CD4-positive, alpha-beta T cell (primary cell): ENCODE measurements at regions not wholly inside any gene's neighbourhood (a gene's known extent, or its start where the extent isn't known, plus 50 kb on each side); places are given as distances from the start of the nearest gene placed in this dataset.

Experiments used
- ATAC-seq: fragments of 200-7000 bp; cut with Tn5 transposase; one replicate; pipeline ENCODE4 v1.10.0; 2022; ENCODE audit warnings: mild to moderate bottlenecking; ENCODE audit not compliant: poor library complexity
- CTCF ChIA-PET: fragments of 350-600 bp; sonication (Branson Sonifier 250); formaldehyde crosslinking; loops from one replicate; lab custom pipeline; 2021; ENCODE audit warnings: antibody characterized with exemption, inconsistent platforms; lab: Charles Lee
- POLR2A ChIA-PET: fragments of 350-600 bp; sonication (Branson Sonifier 250); formaldehyde crosslinking; loops from one replicate; lab custom pipeline; 2021; ENCODE audit warnings: antibody characterized with exemption, inconsistent platforms; lab: Charles Lee
- DNase-seq, 14 experiments: peaks; one replicate each; pipeline ENCODE4 v3.0.0-alpha.2; 2013 to 2020; ENCODE audit warnings: mixed read lengths in 2 of 14
- H3K27ac ChIP-seq, 2 donors: one replicate each; pipeline versions ENCODE4 v1.5.1 to v1.7.0; 2013; ENCODE audit warnings: low read length in 2 of 2, low read depth in 1 of 2, mild to moderate bottlenecking in 1 of 2
- H3K27me3 ChIP-seq, 2 experiments: 1 replicate in 1 of 2; 2 replicates in 1 of 2; pipeline versions ENCODE4 v1.6.1 to v1.7.0; 2013; ENCODE audit warnings: low read length in 2 of 2, control low read depth in 1 of 2, mild to moderate bottlenecking in 1 of 2, moderate library complexity in 1 of 2; ENCODE audit not compliant: insufficient read depth in 2 of 2, control insufficient read depth in 1 of 2
- H3K36me3 ChIP-seq: one replicate; pipeline ENCODE4 v1.6.1; 2013; ENCODE audit warnings: low read length, control low read depth; ENCODE audit not compliant: insufficient read depth
- H3K4me1 ChIP-seq: one replicate; pipeline ENCODE4 v1.6.1; 2013; ENCODE audit warnings: low read length, control low read depth; ENCODE audit not compliant: insufficient read depth
- H3K4me3 ChIP-seq: one replicate; pipeline ENCODE4 v1.5.1; 2013; ENCODE audit warnings: mild to moderate bottlenecking, low read length, moderate library complexity
- H3K9me3 ChIP-seq, 2 experiments: 1 replicate in 1 of 2; 2 replicates in 1 of 2; pipeline versions ENCODE4 v1.6.1 to v1.7.0; 2013; ENCODE audit warnings: low read length in 2 of 2, mild to moderate bottlenecking in 2 of 2, control low read depth in 1 of 2, moderate library complexity in 1 of 2; ENCODE audit not compliant: control insufficient read depth in 1 of 2, insufficient read depth in 1 of 2
- H3K27ac Mint-ChIP-seq: one replicate; pipeline ENCODE4 v1.8.0; 2020; ENCODE audit warnings: mixed read lengths
- H3K27me3 Mint-ChIP-seq: one replicate; pipeline ENCODE4 v1.8.0; 2021; ENCODE audit warnings: mixed read lengths
- H3K36me3 Mint-ChIP-seq: one replicate; pipeline ENCODE4 v1.8.0; 2021; ENCODE audit warnings: low read depth, mixed read lengths
- H3K4me1 Mint-ChIP-seq: one replicate; pipeline ENCODE4 v1.8.0; 2021; ENCODE audit warnings: low read depth, mixed read lengths
- H3K4me3 Mint-ChIP-seq: one replicate; pipeline ENCODE4 v1.8.0; 2020; ENCODE audit warnings: mild to moderate bottlenecking, mixed read lengths
- H3K9me3 Mint-ChIP-seq: one replicate; pipeline ENCODE4 v1.8.0; 2020; ENCODE audit warnings: mixed read lengths
- intact Hi-C, 2 experiments: fragments of 100-400 bp; cut with DNase I in 1 of 2; cut with micrococcal nuclease in 1 of 2; formaldehyde crosslinking; loops; one replicate each; pipeline versions ENCODE4 v1.15.1 to v1.9.0; 2023 to 2025; cut with DNase I, micrococcal nuclease
- TF ChIP-seq, protein P1 (sequence below): fragments of 200-600 bp; IDR thresholded peaks from one replicate; pipeline ENCODE4 v1.8.0; 2022; ENCODE audit warnings: antibody characterized with exemption, mild to moderate bottlenecking

DNA sequence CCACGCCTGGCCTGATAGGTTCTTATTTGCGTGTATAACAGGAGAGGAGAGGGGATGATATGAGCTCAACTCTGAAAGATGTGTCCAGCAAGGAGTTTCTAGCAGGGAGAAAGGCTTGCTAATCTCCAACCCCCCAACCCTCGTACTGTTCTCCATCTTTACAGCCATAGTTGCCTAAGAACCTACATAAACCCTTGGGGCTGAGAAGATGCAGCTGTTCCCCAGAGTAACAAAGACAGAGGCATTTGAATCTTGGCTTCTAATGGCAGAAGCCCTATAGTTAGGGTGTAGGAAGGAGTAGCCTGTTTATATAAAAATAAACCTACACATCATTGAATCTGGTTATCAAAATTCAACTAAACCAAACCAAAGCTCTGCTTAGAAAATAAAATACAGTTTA lies 631.4 kb upstream of the SLC35B3 start:
- no peaks in the 10 kb centered on the region for H3K36me3 Mint-ChIP-seq

DNA sequence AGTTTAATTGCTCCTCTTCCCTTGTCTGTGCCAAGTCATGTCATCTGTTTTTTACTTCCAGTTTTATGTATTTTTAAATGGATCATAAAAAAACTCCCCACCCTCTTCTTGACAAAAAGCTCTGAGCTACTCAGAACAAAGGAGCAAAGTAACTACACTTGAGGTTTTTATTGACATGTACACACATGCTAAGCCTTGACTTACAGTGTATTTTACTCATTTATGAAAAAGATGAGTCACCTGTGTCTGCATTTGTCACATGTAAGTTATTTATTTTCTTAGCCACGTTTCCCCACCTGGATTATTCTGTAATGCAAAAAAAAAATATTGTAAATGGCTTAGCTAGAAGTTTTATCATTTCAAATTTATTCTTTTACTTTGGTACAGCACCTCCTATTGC lies 628.8 kb upstream of the SLC35B3 start:
- ChIA-PET POLR2A (no interaction called here), CTCF (no interaction called here)
- Mint-ChIP-seq H3K27ac (no peak overlapping the region), H3K9me3 (no peaks in the 10 kb centered on the region), H3K4me3 (no peak overlapping the region), H3K4me1 (peaks cover 5% of the 10 kb centered on the region), H3K36me3 (no peaks in the 10 kb centered on the region), H3K27me3 (peaks cover 7% of the 10 kb centered on the region)
- Histone ChIP-seq H3K4me1 (no peaks in the 10 kb centered on the region), H3K27me3 (no peaks in the 10 kb centered on the region), H3K9me3 (no peaks in the 10 kb centered on the region), H3K27ac (no peak overlapping the region), H3K4me3 (no peak overlapping the region), H3K36me3 (no peaks in the 10 kb centered on the region)
- TF ChIP-seq, protein P1, sequence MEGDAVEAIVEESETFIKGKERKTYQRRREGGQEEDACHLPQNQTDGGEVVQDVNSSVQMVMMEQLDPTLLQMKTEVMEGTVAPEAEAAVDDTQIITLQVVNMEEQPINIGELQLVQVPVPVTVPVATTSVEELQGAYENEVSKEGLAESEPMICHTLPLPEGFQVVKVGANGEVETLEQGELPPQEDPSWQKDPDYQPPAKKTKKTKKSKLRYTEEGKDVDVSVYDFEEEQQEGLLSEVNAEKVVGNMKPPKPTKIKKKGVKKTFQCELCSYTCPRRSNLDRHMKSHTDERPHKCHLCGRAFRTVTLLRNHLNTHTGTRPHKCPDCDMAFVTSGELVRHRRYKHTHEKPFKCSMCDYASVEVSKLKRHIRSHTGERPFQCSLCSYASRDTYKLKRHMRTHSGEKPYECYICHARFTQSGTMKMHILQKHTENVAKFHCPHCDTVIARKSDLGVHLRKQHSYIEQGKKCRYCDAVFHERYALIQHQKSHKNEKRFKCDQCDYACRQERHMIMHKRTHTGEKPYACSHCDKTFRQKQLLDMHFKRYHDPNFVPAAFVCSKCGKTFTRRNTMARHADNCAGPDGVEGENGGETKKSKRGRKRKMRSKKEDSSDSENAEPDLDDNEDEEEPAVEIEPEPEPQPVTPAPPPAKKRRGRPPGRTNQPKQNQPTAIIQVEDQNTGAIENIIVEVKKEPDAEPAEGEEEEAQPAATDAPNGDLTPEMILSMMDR, result no peak
- ATAC-seq, result no peak
- intact Hi-C loops, result no loop called here
- no peak for DNase-seq

More for the DNA sequence above, 631.4 kb upstream of the SLC35B3 start:
- H3K9me3 Mint-ChIP-seq, result no peaks in the 10 kb centered on the region
- ATAC-seq (no peak), DNase-seq (no peak)
- TF ChIP-seq, protein P1, result no peak
- no peaks in the 10 kb centered on the region for H3K27me3 ChIP-seq
- H3K4me1 ChIP-seq, result no peaks in the 10 kb centered on the region
- intact Hi-C loops, result no loop called here
- no peaks in the 10 kb centered on the region for H3K9me3 ChIP-seq
- no peak overlapping the region for H3K4me3 ChIP-seq
- H3K36me3 ChIP-seq, result no peaks in the 10 kb centered on the region
- H3K27ac ChIP-seq, result no peak overlapping the region
- POLR2A ChIA-PET, result interaction anchor here (0.6 kb wide), 1 partner anchor 13 kb away, joined by 3 read pairs; no protein-coding TSS in a partner anchor
- H3K4me1 Mint-ChIP-seq, result peaks cover 5% of the 10 kb centered on the region
- peaks cover 7% of the 10 kb centered on the region for H3K27me3 Mint-ChIP-seq
- H3K27ac Mint-ChIP-seq, result no peak overlapping the region
- H3K4me3 Mint-ChIP-seq, result no peak overlapping the region
- CTCF ChIA-PET, result no interaction called here

DNA sequence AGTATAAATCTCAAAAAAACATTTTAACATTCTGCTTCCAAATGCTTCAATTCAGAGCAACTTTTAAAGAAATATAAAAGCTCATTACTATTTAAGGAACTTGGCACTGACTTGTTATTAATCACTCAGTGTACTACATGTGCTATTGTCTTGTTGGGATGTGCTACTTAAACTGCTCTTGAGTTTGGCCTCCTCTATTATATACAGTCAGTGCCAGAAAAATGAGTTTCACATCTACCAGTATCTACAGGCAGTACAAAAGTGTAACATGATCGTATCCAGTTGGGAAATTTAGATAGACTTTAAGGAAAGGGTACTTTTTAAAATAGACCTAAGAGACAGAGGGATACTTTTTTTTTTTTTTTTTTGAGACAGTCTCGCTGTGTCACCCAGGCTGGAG lies 627.3 kb upstream of the SLC35B3 start:
- ChIA-PET CTCF (no interaction called here), POLR2A (no interaction called here)
- no peaks in the 10 kb centered on the region for H3K36me3 Mint-ChIP-seq
- DNase-seq, result no peak
- Histone ChIP-seq H3K27me3 (no peaks in the 10 kb centered on the region), H3K27ac (no peak overlapping the region), H3K4me1 (no peaks in the 10 kb centered on the region), H3K36me3 (no peaks in the 10 kb centered on the region), H3K9me3 (no peaks in the 10 kb centered on the region), H3K4me3 (no peak overlapping the region)
- intact Hi-C loops, result no loop called here
- H3K4me3 Mint-ChIP-seq, result no peak overlapping the region
- H3K4me1 Mint-ChIP-seq, result peaks cover 5% of the 10 kb centered on the region
- peaks cover 7% of the 10 kb centered on the region for H3K27me3 Mint-ChIP-seq
- H3K27ac Mint-ChIP-seq, result no peak overlapping the region
- TF ChIP-seq, protein P1, result no peak
- no peaks in the 10 kb centered on the region for H3K9me3 Mint-ChIP-seq
- no peak for ATAC-seq
